SK-N-SH (cell line): ENCODE measurements at regions not wholly inside any gene's neighbourhood (a gene's known extent, or its start where the extent isn't known, plus 50 kb on each side); places are given as distances from the start of the nearest gene placed in this dataset.

Experiments
- CTCF ChIA-PET: fragments of 300-600, 350-600 bp; formaldehyde crosslinking; extraction: SDS; loops from one replicate; lab custom pipeline; 2021; lab: Yijun Ruan, JAX
- POLR2A ChIA-PET: fragments of 350-600 bp; sonication (Branson Sonifier 250); formaldehyde crosslinking; extraction: SDS; loops from one replicate; lab custom pipeline; 2020; ENCODE audit warnings: antibody characterized with exemption, inconsistent platforms; lab: Yijun Ruan, JAX
- DNase-seq: peaks from one replicate; pipeline ENCODE4 v3.0.0; 2012
- H2AFZ ChIP-seq: fragments of 200-600 bp; sonication (generic); 2 replicates; pipeline ENCODE4 v1.8.1; 2016; ENCODE audit warnings: antibody characterized with exemption, mild to moderate bottlenecking, low read depth
- H3F3A ChIP-seq: fragments of 200-600 bp; sonication (generic); replicated peaks from 2 replicates; pipeline ENCODE3; 2016; ENCODE audit warnings: antibody characterized with exemption, mild to moderate bottlenecking; ENCODE audit not compliant: insufficient read depth
- H3K27ac ChIP-seq, 2 experiments: fragments of 200-500 bp in 1 of 2; fragments of 200-600 bp in 1 of 2; sonication (Bioruptor generic) in 1 of 2; sonication (generic), shearing (Covaris generic) in 1 of 2; 2 replicates each; pipeline versions ENCODE4 v1.5.1 to v1.6.1; 2014 to 2016; ENCODE audit warnings: low read depth in 2 of 2, inconsistent platforms in 1 of 2, low read length in 1 of 2, mild to moderate bottlenecking in 1 of 2, mixed read lengths in 1 of 2
- H3K27me3 ChIP-seq: fragments of 200-600 bp; sonication (generic), shearing (Covaris generic); 2 replicates; pipeline ENCODE4 v1.6.1; 2016; ENCODE audit warnings: mixed run types; ENCODE audit not compliant: insufficient read depth
- H3K36me3 ChIP-seq, 2 experiments: fragments of 200-500 bp in 1 of 2; fragments of 200-600 bp in 1 of 2; sonication (Bioruptor generic) in 1 of 2; sonication (generic) in 1 of 2; replicated peaks in 1 of 2; 2 replicates each; pipeline versions ENCODE3 to v1.5.1; 2014 to 2016; ENCODE audit warnings: low read length in 1 of 2, mild to moderate bottlenecking in 1 of 2; ENCODE audit not compliant: insufficient read depth in 2 of 2, control insufficient read depth in 1 of 2
- H3K4me1 ChIP-seq, 2 experiments: fragments of 200-500 bp in 1 of 2; fragments of 200-600 bp in 1 of 2; sonication (Bioruptor generic) in 1 of 2; sonication (generic), shearing (Covaris generic) in 1 of 2; 2 replicates each; pipeline versions ENCODE4 v1.5.1 to v1.6.1; 2014 to 2016; ENCODE audit warnings: low read depth in 1 of 2, low read length in 1 of 2, mixed run types in 1 of 2; ENCODE audit not compliant: insufficient read depth in 2 of 2, control insufficient read depth in 1 of 2
- H3K4me2 ChIP-seq: fragments of 200-600 bp; sonication (generic), shearing (Covaris generic); 2 replicates; pipeline ENCODE4 v1.6.1; 2017; ENCODE audit warnings: mixed run types
- H3K4me3 ChIP-seq, 2 experiments: fragments of 200-500 bp in 1 of 2; fragments of 200-600 bp in 1 of 2; sonication (Bioruptor generic) in 1 of 2; sonication (generic), shearing (Covaris generic) in 1 of 2; 2 replicates each; pipeline versions ENCODE4 v1.5.1 to v1.8.1; 2014 to 2016; ENCODE audit warnings: low read depth in 2 of 2, inconsistent platforms in 1 of 2, low read length in 1 of 2, mild to moderate bottlenecking in 1 of 2, mixed read lengths in 1 of 2, moderate library complexity in 1 of 2
- H3K79me2 ChIP-seq: fragments of 200-600 bp; sonication (generic); 2 replicates; pipeline ENCODE4 v1.8.1; 2017; ENCODE audit warnings: mild to moderate bottlenecking; ENCODE audit not compliant: insufficient read depth
- H3K9ac ChIP-seq: fragments of 200-600 bp; sonication (generic); 2 replicates; pipeline ENCODE4 v1.6.1; 2017; ENCODE audit warnings: mixed run types
- H3K9me2 ChIP-seq: fragments of 200-600 bp; sonication (generic); 2 replicates; pipeline ENCODE4 v1.6.1; 2017; ENCODE audit warnings: mixed run types
- H3K9me3 ChIP-seq: fragments of 200-600 bp; sonication (generic); 2 replicates; pipeline ENCODE4 v1.6.1; 2017; ENCODE audit warnings: mixed run types, mild to moderate bottlenecking, moderate library complexity
- H4K20me1 ChIP-seq: fragments of 200-600 bp; sonication (generic); 2 replicates; pipeline ENCODE4 v1.6.1; 2017; ENCODE audit warnings: mild to moderate bottlenecking, mixed run types; ENCODE audit not compliant: insufficient read depth
- EP300 ChIP-seq, 2 experiments: IDR thresholded peaks; 2 replicates each; pipeline versions ENCODE4 v1.4.0 to v1.6.1; 2012; ENCODE audit warnings: borderline replicate concordance in 1 of 2, low read depth in 1 of 2, low read length in 1 of 2
- FOXM1 ChIP-seq: IDR thresholded peaks from 2 replicates; pipeline ENCODE4 v1.4.0; 2012; ENCODE audit warnings: low read depth, mild to moderate bottlenecking
- MEF2A ChIP-seq: IDR thresholded peaks from 2 replicates; pipeline ENCODE4 v1.4.0; 2012; ENCODE audit warnings: low read depth, borderline replicate concordance
- NRF1 ChIP-seq: IDR thresholded peaks from 2 replicates; pipeline ENCODE4 v1.6.1; 2012; ENCODE audit warnings: low read depth, mild to moderate bottlenecking, low read length
- POLR2AphosphoS5 ChIP-seq: IDR thresholded peaks from 2 replicates; pipeline ENCODE4 v1.6.1; 2012; ENCODE audit warnings: low read depth, low read length
- RAD21 ChIP-seq: IDR thresholded peaks from 2 replicates; pipeline ENCODE4 v1.6.1; 2012; ENCODE audit warnings: mild to moderate bottlenecking, low read length
- RFX5 ChIP-seq: IDR thresholded peaks from 2 replicates; pipeline ENCODE4 v1.6.1; 2012; ENCODE audit warnings: mild to moderate bottlenecking, improper control_type of control experiment, low read length
- TAF1 ChIP-seq: IDR thresholded peaks from 2 replicates; pipeline ENCODE4 v1.6.1; 2012; ENCODE audit warnings: low read depth, mild to moderate bottlenecking, low read length, moderate library complexity, borderline replicate concordance
- YY1 ChIP-seq: IDR thresholded peaks from 2 replicates; pipeline ENCODE4 v1.4.0; 2012; ENCODE audit warnings: low read depth, mild to moderate bottlenecking
- WGBS: methylation state at CpG from one replicate; pipeline ENCODE4 v1.1.6; 2017; ENCODE audit warnings: low lambda C conversion rate; 5-methylcytosine and 5-hydroxymethylcytosine counted together
- TF ChIP-seq, protein P1 (sequence below): fragments of 200-600 bp; sonication (generic); IDR thresholded peaks from 2 replicates; pipeline ENCODE4 v1.6.1; 2017; ENCODE audit warnings: antibody characterized with exemption, mild to moderate bottlenecking, moderate library complexity
- TF ChIP-seq, protein P2 (sequence below): fragments of 150-350 bp; IDR thresholded peaks from 2 replicates; pipeline ENCODE4 v1.6.1; 2017; ENCODE audit warnings: antibody characterized with exemption, low read length, low read depth, borderline replicate concordance

DNA sequence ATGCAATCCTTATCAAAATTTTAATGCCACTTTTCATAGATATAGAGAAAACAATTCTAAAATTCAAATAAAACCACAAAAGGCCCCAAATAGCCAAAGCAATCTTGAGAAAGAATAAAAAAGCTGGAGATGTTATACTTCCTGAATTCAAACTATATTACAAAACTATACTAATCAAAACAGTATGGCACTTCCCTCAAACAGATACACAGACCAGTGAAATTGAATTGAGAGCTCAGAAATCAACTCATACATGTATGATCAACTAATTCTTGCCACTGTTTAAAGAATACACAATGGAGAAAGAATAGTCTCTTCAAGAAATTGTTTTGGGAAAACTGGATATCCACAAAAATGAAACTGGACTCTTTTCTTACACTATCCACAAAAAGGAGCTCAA lies 55.4 kb downstream of the FOXG1 start:
- Histone ChIP-seq H3K4me1 (no peaks in the 10 kb centered on the region), H3K27me3 (no peaks in the 10 kb centered on the region), H3K79me2 (no peaks in the 10 kb centered on the region), H3K36me3 (no peaks in the 10 kb centered on the region), H4K20me1 (no peaks in the 10 kb centered on the region), H3K9me3 (peaks cover 9% of the 10 kb centered on the region), H3F3A (no peaks in the 10 kb centered on the region), H2AFZ (no peak overlapping the region), H3K4me3 (no peak overlapping the region), H3K27ac (no peak overlapping the region), H3K9ac (no peak overlapping the region), H3K9me2 (no peaks in the 10 kb centered on the region), H3K4me2 (no peak overlapping the region)
- POLR2A ChIA-PET = no interaction called here
- CTCF ChIA-PET = interaction anchor here (0.9 kb wide), 1 partner anchor 19 kb away, joined by 3 read pairs; no protein-coding TSS in a partner anchor
- no peak for TF ChIP-seq EP300 (IDR thresholded peaks at IDR 0.05; ENCODE audit: borderline replicate concordance in 1 of 2, low read depth in 1 of 2, low read length in 1 of 2)
- TF ChIP-seq, protein P1, sequence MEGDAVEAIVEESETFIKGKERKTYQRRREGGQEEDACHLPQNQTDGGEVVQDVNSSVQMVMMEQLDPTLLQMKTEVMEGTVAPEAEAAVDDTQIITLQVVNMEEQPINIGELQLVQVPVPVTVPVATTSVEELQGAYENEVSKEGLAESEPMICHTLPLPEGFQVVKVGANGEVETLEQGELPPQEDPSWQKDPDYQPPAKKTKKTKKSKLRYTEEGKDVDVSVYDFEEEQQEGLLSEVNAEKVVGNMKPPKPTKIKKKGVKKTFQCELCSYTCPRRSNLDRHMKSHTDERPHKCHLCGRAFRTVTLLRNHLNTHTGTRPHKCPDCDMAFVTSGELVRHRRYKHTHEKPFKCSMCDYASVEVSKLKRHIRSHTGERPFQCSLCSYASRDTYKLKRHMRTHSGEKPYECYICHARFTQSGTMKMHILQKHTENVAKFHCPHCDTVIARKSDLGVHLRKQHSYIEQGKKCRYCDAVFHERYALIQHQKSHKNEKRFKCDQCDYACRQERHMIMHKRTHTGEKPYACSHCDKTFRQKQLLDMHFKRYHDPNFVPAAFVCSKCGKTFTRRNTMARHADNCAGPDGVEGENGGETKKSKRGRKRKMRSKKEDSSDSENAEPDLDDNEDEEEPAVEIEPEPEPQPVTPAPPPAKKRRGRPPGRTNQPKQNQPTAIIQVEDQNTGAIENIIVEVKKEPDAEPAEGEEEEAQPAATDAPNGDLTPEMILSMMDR = no peak
- TF ChIP-seq, protein P2, sequence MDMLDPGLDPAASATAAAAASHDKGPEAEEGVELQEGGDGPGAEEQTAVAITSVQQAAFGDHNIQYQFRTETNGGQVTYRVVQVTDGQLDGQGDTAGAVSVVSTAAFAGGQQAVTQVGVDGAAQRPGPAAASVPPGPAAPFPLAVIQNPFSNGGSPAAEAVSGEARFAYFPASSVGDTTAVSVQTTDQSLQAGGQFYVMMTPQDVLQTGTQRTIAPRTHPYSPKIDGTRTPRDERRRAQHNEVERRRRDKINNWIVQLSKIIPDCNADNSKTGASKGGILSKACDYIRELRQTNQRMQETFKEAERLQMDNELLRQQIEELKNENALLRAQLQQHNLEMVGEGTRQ = no peak
- TF ChIP-seq YY1 = no peak
- TF ChIP-seq POLR2AphosphoS5 = no peak
- TF ChIP-seq NRF1 = no peak
- TF ChIP-seq RAD21 = no peak
- TF ChIP-seq TAF1 = no peak
- no peak for TF ChIP-seq MEF2A
- DNase-seq = no peak

DNA sequence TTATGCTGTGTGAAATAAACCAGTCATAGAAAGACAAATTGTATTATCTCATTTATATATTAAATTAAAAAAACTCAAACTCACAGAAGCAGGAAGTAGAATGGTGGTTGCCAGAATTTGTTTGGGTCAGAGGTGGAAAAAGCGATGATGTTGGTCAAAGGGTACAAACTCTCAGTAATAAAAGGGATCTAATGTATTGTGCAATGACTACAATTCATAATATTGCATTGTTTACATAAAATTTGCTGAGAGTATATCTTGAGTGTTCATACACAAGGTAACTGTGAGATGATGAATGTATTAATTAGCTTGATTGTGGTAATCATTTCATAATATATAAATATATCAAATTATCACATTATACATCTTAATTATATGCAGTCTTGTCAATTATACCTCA lies 56.7 kb downstream of the FOXG1 start:
- no peaks in the 10 kb centered on the region for H3K27me3 ChIP-seq
- H3K9me3 ChIP-seq = peaks cover 9% of the 10 kb centered on the region
- TF ChIP-seq RFX5 = no peak
- no peak for TF ChIP-seq FOXM1
- TF ChIP-seq, all 33 proteins: peak for 0
- WGBS = 3% methylated on average over 1 of the region's 1 CpG
- Histone ChIP-seq H3K79me2 (no peaks in the 10 kb centered on the region), H4K20me1 (no peaks in the 10 kb centered on the region), H3K9me2 (no peaks in the 10 kb centered on the region), H3K9ac (no peak overlapping the region), H3K36me3 (no peaks in the 10 kb centered on the region), H3F3A (no peaks in the 10 kb centered on the region), H3K4me2 (no peak overlapping the region), H2AFZ (no peak overlapping the region), H3K4me3 (no peak overlapping the region), H3K27ac (no peak overlapping the region), H3K4me1 (no peaks in the 10 kb centered on the region)
- POLR2A ChIA-PET = no interaction called here
- DNase-seq = no peak
- CTCF ChIA-PET = no interaction called here
